SJSA1 (cell line): ENCODE measurements at regions not wholly inside any gene's neighbourhood (a gene's known extent, or its start where the extent isn't known, plus 50 kb on each side); places are given as distances from the start of the nearest gene placed in this dataset.

Experiments used
- DNase-seq, 2 experiments: peaks; one replicate each; pipeline ENCODE4 v3.0.0-alpha.2; 2015 to 2020; ENCODE audit warnings: low spot score in 2 of 2, low read depth in 1 of 2
- H3K27ac ChIP-seq: fragments of 250-450 bp; sonication (Bioruptor Pico); 2 replicates; pipeline ENCODE4 v1.5.1; 2020; ENCODE audit warnings: mild to moderate bottlenecking, moderate library complexity
- H3K27me3 ChIP-seq: fragments of 250-450 bp; sonication (Bioruptor Pico); replicated peaks from 2 replicates; pipeline ENCODE4 v1.5.1; 2020; ENCODE audit warnings: mild to moderate bottlenecking, moderate library complexity
- H3K36me3 ChIP-seq: fragments of 250-450 bp; sonication (Bioruptor Pico); 2 replicates; pipeline ENCODE4 v1.5.1; 2020; ENCODE audit warnings: mild to moderate bottlenecking
- H3K4me1 ChIP-seq: fragments of 250-450 bp; sonication (Bioruptor Pico); replicated peaks from 2 replicates; pipeline ENCODE4 v1.6.1; 2021; ENCODE audit warnings: mild to moderate bottlenecking
- H3K4me3 ChIP-seq: fragments of 250-450 bp; sonication (Bioruptor Pico); 2 replicates; pipeline ENCODE4 v1.5.1; 2020; ENCODE audit warnings: mild to moderate bottlenecking
- H3K9me3 ChIP-seq: fragments of 250-450 bp; sonication (Bioruptor Pico); replicated peaks from 2 replicates; pipeline ENCODE4 v1.5.1; 2020; ENCODE audit warnings: mild to moderate bottlenecking

DNA sequence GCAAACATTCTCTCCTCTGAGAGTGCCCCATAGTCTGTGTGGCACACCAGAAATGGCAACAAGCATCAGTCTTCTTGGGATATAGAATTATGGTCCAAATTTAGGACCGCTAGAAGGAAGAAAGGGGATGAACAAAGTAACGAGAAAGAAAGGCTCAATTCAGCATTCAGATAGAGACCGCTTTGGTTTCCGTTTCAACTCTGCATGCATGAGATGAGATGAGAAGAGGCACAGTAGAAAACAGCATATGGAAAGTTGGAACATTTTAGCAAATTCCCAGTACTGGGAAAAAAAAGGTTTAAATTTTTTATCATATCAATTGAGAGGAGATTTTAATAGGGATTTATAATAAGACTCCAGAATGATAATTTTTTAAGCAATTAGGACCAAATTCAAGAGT, 595.5 kb upstream of the CHRM3 start:
- H3K9me3 ChIP-seq = no peaks in the 10 kb centered on the region; the same call in 1 of the 2 replicates
- no peak for DNase-seq

DNA sequence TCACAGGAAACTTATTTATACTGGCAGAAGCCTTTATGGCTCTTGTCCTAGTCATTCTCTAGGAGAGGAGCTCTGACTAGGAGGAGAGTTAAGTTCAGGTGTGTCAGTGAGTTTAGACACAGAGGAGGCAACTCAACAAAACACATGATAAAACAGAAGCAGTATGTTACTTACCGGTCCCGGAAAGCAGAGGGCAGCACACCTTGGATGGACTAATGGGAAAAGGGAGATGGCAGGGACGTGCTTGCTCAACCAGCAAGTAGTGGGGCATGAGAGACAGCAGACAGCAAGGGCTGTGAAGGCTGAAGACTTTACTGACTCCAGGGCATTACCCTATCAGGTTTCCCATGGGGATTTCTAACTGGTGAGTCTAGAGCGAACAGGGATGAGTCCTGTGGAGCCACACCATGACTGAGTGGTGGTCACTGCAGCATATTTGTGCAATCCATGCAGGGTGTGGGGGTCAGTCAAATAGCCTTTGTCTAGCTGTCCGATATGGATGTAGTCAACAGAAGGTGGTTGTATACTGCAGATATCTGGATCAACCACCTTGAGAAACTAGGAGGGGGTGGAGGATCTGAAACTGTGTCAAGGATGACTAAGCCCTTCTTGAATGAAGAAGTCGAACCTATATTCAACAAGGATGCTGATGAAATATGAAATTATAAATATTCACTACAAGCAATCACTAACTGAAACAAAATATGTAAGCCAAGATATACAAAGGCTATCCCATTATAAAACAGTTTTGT, 596.3 kb upstream of the CHRM3 start:
- H3K36me3 ChIP-seq = no peaks in the 10 kb centered on the region
- no peak for DNase-seq
- no peaks in the 10 kb centered on the region; the same call in 1 of the 2 replicates for H3K9me3 ChIP-seq
- no peaks in the 10 kb centered on the region for H3K4me1 ChIP-seq
- no peak overlapping the region for H3K27ac ChIP-seq
- H3K4me3 ChIP-seq = no peak overlapping the region
- H3K27me3 ChIP-seq = no peaks in the 10 kb centered on the region

More for the DNA sequence above, 595.5 kb upstream of the CHRM3 start:
- Histone ChIP-seq H3K4me3 (no peak overlapping the region), H3K36me3 (no peaks in the 10 kb centered on the region), H3K27ac (no peak overlapping the region), H3K4me1 (no peaks in the 10 kb centered on the region), H3K27me3 (no peaks in the 10 kb centered on the region)

DNA sequence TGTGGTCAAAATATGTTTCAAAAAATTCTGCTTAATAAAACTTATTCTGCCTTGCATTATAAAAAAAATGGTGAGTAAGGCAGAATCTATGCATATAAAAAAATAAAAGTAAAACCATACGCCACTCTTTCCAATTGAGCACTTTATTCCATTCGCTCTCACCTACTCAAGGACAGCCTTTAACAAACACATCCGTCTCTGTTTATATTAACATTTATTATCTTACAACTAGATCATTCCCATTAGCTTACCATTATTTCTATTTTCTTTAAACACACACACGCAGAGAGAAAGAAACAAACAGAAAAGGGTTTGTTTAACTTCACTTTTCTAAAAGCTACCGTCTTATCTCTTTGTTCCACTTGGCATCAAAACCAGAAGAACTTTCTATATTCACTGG, 598.9 kb upstream of the CHRM3 start:
- Histone ChIP-seq H3K27ac (no peak overlapping the region), H3K4me1 (no peaks in the 10 kb centered on the region), H3K36me3 (no peaks in the 10 kb centered on the region), H3K27me3 (no peaks in the 10 kb centered on the region), H3K4me3 (no peak overlapping the region), H3K9me3 (no peaks in the 10 kb centered on the region; the same call in 1 of the 2 replicates)
- DNase-seq = no peak

DNA sequence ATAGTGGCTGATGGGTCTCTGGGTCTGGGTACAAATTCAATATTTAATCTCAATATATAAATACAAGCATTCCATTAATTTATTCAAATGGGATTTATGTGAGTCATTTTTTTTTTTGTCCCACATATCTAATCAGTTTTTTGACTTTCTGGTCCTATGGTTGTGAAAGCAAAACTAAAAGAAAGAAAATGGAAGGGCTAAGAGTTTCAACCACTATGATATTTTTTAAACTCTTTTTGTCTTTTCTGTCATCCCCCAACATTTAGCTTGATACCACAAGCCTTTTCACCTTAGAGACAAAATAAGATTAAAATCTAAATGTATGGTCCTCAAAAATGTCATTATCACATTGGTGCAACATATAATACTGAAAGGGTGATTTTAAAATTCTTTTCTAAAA, 602.7 kb upstream of the CHRM3 start:
- H3K36me3 ChIP-seq = no peaks in the 10 kb centered on the region
- H3K4me1 ChIP-seq = no peaks in the 10 kb centered on the region
- no peak for DNase-seq

DNA sequence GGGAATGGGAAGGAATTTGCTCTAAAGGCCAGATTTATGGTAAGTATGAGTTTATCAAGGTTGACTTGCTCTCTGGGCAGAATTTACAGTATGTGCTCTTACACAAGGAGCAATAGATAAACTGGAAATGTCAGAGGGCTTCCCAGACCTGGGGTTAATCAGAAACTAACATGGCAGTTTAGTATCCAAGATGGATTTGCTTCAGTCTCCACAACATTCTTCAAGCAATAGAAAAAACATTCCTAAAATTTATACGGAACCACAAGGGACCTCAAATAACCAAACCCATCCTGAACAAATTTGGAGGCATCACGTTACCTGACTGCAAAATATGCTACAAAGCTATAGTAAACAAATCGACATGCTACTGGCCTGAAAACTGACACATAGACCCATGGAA, 606.7 kb upstream of the CHRM3 start:
- H3K9me3 ChIP-seq = peaks cover 8% of the 10 kb centered on the region; the same call in 1 of the 2 replicates
- H3K36me3 ChIP-seq = no peaks in the 10 kb centered on the region
- no peaks in the 10 kb centered on the region for H3K27me3 ChIP-seq
- no peak overlapping the region for H3K4me3 ChIP-seq
- H3K27ac ChIP-seq = no peak overlapping the region
- no peaks in the 10 kb centered on the region for H3K4me1 ChIP-seq
- DNase-seq = no peak

More for the DNA sequence above, 602.7 kb upstream of the CHRM3 start:
- no peak overlapping the region for H3K4me3 ChIP-seq
- H3K9me3 ChIP-seq = peaks cover 3% of the 10 kb centered on the region
- no peaks in the 10 kb centered on the region for H3K27me3 ChIP-seq
- H3K27ac ChIP-seq = no peak overlapping the region

DNA sequence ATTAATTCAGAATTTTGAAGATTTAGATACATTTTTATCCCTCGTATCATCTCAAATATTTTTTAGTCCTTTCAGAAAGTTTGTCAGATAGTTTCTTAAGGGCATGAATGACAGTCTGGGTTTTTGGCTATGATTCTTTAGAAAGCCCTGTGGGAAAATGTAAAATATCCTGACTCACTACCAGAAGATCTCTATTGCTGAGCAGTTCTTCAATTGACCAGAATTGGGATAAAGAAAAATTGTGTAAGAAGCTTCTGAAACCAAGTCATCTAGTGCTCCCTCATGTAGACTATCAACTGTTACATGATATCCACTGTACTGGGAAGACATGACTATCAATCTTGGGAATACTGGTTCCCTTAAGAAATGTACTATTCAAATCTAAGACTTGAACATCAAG, 608.3 kb upstream of the CHRM3 start:
- H3K4me1 ChIP-seq = no peaks in the 10 kb centered on the region
- H3K4me3 ChIP-seq = no peak overlapping the region
- no peak overlapping the region for H3K27ac ChIP-seq
- peaks cover 8% of the 10 kb centered on the region; the same call in 1 of the 2 replicates for H3K9me3 ChIP-seq
- DNase-seq = no peak
- H3K27me3 ChIP-seq = no peaks in the 10 kb centered on the region
- no peaks in the 10 kb centered on the region for H3K36me3 ChIP-seq

DNA sequence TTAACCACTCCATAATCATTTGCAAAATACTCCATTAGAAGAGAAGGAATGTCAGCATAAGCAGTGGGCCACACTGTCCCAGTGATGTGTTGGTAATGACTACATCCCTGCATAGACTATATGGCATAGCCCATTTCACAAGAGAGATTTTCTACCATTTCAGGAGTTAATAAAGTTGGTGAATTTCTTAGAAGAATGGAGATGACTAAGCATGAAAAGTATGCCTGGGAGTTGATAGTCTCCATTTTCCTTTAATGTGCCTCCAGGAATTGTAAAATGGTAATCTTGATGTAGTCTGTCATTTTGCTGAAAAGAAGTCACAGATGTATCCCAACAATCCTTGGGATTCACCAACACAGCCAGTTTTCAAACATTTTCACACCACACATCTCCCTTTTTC, 608.8 kb upstream of the CHRM3 start:
- no peak overlapping the region for H3K27ac ChIP-seq
- no peaks in the 10 kb centered on the region for H3K36me3 ChIP-seq
- H3K4me3 ChIP-seq = no peak overlapping the region
- H3K4me1 ChIP-seq = no peaks in the 10 kb centered on the region
- no peak for DNase-seq
- no peaks in the 10 kb centered on the region for H3K27me3 ChIP-seq
- peaks cover 8% of the 10 kb centered on the region; the same call in 1 of the 2 replicates for H3K9me3 ChIP-seq

DNA sequence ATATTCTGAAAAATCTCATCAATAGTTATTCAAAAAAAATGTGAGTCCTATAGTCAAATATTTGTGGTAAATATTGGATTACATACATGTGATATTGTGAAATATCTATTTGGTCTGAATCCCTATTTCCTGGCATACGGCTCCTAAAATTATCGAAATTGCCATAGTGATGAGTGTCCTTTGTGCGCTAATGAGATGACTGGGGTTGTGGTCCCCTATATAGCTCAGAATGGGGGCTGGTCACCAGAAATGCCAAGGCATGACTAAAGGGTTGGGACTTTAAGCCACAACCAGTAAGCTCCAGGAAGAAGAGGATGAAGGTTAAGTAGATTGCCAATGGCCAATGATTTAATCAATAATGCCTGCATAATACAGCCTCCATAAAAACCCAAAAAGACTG, 610.2 kb upstream of the CHRM3 start:
- Histone ChIP-seq H3K9me3 (peaks cover 8% of the 10 kb centered on the region), H3K27me3 (no peaks in the 10 kb centered on the region), H3K27ac (no peak overlapping the region), H3K4me1 (no peaks in the 10 kb centered on the region), H3K4me3 (no peak overlapping the region), H3K36me3 (no peaks in the 10 kb centered on the region)
- DNase-seq = no peak

DNA sequence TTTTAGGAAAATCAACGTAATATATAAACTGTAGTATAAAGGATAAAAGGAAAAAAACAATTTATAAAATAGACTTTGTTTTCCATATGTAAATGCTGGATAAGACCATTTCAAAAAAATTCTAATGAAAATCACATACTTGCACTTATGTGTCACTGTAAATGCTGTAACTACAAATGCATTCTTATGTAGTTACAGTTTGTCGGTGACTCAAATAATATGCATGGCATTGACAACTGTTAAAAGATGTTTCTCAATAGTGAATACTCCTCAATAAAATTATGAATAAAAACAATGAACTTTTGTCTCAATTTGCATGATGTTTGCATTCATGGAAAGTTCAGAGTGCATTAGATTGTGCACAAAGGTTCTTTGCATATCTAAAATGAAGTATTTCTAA, 614.0 kb upstream of the CHRM3 start:
- Histone ChIP-seq H3K9me3 (peaks cover 2% of the 10 kb centered on the region), H3K27ac (no peak overlapping the region), H3K27me3 (no peaks in the 10 kb centered on the region), H3K4me3 (no peak overlapping the region), H3K4me1 (no peaks in the 10 kb centered on the region), H3K36me3 (no peaks in the 10 kb centered on the region)
- no peak for DNase-seq

DNA sequence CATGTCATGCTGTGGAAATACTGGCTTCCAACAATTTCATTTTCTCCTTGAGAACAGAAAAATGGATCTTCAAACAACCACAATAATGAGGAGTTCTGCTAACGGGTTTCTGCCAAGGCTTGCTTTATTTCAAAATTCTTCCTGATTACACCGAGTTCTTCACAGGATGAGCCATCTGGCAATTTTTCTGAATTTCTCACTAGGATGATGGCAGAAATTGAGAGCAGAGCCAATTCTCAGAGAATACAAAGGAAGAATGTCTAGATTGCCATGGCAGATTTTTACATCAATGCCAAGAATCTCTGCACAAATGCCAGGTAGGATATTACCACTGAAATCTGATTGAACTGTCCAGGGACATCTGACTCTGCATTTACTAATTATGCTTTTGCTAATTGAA, 619.0 kb upstream of the CHRM3 start:
- Histone ChIP-seq H3K4me3 (no peak overlapping the region), H3K27ac (no peak overlapping the region), H3K9me3 (no peaks in the 10 kb centered on the region; the same call in 1 of the 2 replicates), H3K36me3 (no peaks in the 10 kb centered on the region), H3K27me3 (no peaks in the 10 kb centered on the region), H3K4me1 (no peaks in the 10 kb centered on the region)
- DNase-seq = no peak

DNA sequence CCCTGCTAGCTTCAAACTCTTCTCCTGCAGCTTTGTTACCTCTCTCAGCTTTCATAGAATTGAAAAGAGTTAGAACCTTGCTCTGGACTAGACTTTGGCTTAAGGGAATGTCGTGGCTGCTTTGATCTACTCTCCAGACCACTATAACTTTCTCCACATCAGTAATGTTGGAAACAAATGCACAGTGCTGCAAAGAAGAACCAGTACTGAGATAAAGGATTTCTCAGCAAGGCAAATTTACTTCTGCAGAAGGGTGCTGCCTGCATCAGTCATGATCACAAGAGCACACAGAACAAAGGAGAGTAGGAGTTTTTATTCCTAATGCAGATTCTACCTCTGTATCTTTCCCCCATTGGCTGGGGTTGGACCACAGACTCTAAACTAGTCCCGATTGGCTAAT, 621.6 kb upstream of the CHRM3 start:
- H3K9me3 ChIP-seq = no peaks in the 10 kb centered on the region; the same call in 1 of the 2 replicates
- no peak for DNase-seq
- H3K27me3 ChIP-seq = no peaks in the 10 kb centered on the region
- H3K4me1 ChIP-seq = no peaks in the 10 kb centered on the region
- H3K4me3 ChIP-seq = no peak overlapping the region
- no peak overlapping the region for H3K27ac ChIP-seq
- H3K36me3 ChIP-seq = no peaks in the 10 kb centered on the region

DNA sequence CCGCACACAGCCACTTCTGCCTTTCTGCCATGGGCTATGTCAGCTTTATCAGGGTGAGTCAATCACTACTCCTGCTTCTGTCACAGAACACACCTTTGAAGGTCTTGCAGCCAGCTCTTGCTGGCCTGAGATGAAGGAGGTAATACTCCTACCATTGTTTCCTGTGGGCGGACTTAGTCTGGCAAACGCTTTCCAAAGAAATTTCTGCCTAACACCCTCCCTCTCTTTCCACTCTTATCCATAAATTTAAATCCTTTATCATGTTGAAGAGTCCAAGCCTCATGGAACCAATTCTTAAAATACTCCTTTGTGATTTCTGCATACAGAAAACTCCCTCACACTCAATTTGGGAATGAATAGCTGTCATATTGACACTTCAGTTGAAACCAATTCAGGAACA, 633.1 kb upstream of the CHRM3 start:
- Histone ChIP-seq H3K27ac (no peak overlapping the region), H3K9me3 (peaks cover 3% of the 10 kb centered on the region), H3K4me1 (no peaks in the 10 kb centered on the region), H3K36me3 (no peaks in the 10 kb centered on the region), H3K4me3 (no peak overlapping the region), H3K27me3 (no peaks in the 10 kb centered on the region)
- no peak for DNase-seq

DNA sequence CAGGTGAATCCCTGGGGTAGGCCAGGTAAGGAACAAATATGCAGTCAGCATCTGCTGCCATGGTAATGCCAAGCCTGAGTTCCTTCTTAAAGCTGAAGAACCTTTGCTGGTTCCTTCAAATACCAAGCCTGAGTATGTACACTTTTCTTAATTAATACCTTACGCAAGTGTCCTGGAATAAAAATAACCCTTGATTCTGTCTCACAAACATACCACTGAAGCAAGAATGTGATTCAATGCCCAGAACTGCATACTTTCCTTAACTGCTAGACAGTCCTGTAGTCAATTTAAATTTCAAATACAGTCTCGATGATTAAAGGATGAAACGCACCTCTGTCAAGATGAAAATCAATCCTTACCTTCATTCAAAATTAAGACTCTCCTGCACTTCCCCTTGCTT, 634.0 kb upstream of the CHRM3 start:
- H3K9me3 ChIP-seq = peaks cover 3% of the 10 kb centered on the region
- H3K36me3 ChIP-seq = no peaks in the 10 kb centered on the region
- no peak for DNase-seq
- no peaks in the 10 kb centered on the region for H3K4me1 ChIP-seq
- no peak overlapping the region for H3K27ac ChIP-seq
- no peaks in the 10 kb centered on the region for H3K27me3 ChIP-seq
- H3K4me3 ChIP-seq = no peak overlapping the region

DNA sequence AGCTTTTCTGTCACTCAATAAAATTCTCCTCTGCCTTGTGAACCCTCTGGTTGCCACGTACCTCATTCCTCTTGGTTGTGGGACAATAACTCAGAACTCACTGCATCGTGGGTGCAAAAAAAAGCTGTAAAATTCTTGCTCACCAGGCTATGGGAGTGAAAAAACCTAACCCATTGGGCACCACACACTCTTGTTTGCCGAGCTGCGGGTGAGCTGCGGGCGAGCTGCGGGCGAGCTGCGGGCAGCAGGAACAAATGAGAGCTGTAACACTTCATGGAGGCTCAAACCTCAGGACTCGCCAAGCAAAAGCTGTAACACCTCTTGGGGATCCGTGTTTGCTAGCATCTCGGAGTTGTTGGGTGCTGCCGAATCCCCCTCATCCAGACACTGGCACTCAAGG, 641.3 kb upstream of the CHRM3 start:
- Histone ChIP-seq H3K27ac (no peak overlapping the region), H3K27me3 (no peaks in the 10 kb centered on the region), H3K36me3 (no peaks in the 10 kb centered on the region), H3K4me1 (no peaks in the 10 kb centered on the region), H3K4me3 (no peak overlapping the region), H3K9me3 (peaks cover 3% of the 10 kb centered on the region)
- DNase-seq = no peak

DNA sequence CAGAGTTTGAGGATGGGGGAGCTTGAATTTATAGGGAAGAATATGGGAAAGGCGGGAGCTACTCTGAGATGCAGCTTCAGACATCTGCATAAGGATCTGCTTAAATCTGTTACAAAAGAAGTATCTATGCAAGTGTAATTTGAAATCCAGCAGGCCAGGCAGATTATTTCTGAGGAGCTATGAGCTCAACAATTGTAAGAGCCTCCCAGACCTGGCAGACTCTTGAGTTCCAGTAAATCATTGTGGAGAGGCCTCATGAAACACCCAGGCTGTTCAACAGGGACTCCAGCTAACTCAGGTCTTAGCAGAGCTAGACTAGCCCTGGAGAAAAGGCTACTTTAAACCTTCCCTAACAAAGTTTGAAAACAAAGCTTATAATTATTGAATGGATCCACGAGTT, 647.5 kb upstream of the CHRM3 start:
- DNase-seq = no peak
- H3K27me3 ChIP-seq = no peaks in the 10 kb centered on the region
- no peaks in the 10 kb centered on the region for H3K4me1 ChIP-seq
- no peaks in the 10 kb centered on the region for H3K9me3 ChIP-seq
- no peaks in the 10 kb centered on the region for H3K36me3 ChIP-seq
- H3K27ac ChIP-seq = no peak overlapping the region
- no peak overlapping the region for H3K4me3 ChIP-seq
